ENCODE measurements at regions not wholly inside any gene's neighbourhood (a gene's known extent, or its start where the extent isn't known, plus 50 kb on each side); places are given as distances from the start of the nearest gene placed in this dataset.
"Not testable (repeated sequence)": the region's sequence is repeated elsewhere in the genome, so short reads cannot be mapped to it uniquely, and the experiment has no call there.

DNA sequence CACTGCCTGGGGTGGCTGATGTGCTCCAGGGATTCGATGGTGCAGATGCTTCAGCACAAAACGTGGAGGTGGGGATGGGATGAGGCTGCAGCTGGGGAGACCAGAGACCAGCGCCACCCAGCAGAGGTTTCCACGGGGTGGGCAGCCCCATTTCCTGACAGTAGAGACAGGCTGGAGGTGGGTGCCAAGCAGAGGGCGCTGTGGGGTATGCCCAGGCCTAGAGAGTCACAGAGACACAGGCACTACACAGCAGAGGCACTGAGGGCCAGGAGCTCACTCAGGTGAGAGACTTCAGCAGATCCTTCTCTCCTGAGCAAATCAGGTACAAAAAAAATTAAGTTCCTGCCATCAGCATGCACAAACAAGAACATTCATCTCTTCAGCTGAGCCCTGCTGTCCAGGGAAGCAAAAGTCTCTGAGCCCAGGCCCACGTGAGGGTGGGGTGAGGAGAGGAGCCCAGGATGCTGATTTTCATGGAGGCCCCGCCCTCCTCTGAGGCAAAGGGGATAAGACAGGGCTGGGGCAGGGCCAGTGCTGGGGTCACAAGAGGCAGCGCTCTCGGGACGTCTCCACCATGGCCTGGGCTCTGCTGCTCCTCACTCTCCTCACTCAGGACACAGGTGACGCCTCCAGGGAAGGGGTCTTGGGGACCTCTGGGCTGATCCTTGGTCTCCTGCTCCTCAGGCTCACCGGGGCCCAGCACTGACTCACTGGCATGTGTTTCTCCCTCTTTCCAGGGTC, 53.1 kb downstream of the GGTLC2 start:
- TF ChIP-seq CTCF (IDR thresholded peaks at IDR 0.05) (no peak), POLR2A (IDR thresholded peaks at IDR 0.05) (no peak)
- 72 to 74% methylated on average over 8 to 11 of the region's 12 CpGs for WGBS, 2 donors
- peaks cover 30% of the 10 kb centered on the region for H3K4me1 ChIP-seq
- no peaks in the 10 kb centered on the region for H3K27me3 ChIP-seq
- H3K4me3 ChIP-seq = no peak overlapping the region
- no peaks in the 10 kb centered on the region for H3K9me3 ChIP-seq
- no peak overlapping the region for H3K27ac ChIP-seq
- ATAC-seq (no peak), DNase-seq (no peak)
- H3K36me3 ChIP-seq (replicated peaks in 1 of 2; ENCODE audit: insufficient read depth in 1 of 2, low read depth in 2 of 2) = no peaks in the 10 kb centered on the region
- intact Hi-C loops (cut with DNase I) = no loop called here

- H3K4me1 ChIP-seq = peaks cover 23% of the 10 kb centered on the region
- DNase-seq (no peak), ATAC-seq (no peak)
- no peaks in the 10 kb centered on the region for H3K9me3 ChIP-seq
- H3K36me3 ChIP-seq (replicated peaks in 1 of 2; ENCODE audit: insufficient read depth in 1 of 2, low read depth in 2 of 2) = no peaks in the 10 kb centered on the region
- no peak overlapping the region for H3K27ac ChIP-seq
- H3K27me3 ChIP-seq = no peaks in the 10 kb centered on the region
- no peak overlapping the region for H3K4me3 ChIP-seq
- WGBS, 2 donors = 65 to 81% methylated on average over 7 of the region's 7 CpGs
- intact Hi-C loops (cut with DNase I) = no loop called here
- no peak for TF ChIP-seq POLR2A (IDR thresholded peaks at IDR 0.05)
These were observed 53.9 kb downstream of the GGTLC2 start for GRCh38 chr22:22698263-22698750.

DNA sequence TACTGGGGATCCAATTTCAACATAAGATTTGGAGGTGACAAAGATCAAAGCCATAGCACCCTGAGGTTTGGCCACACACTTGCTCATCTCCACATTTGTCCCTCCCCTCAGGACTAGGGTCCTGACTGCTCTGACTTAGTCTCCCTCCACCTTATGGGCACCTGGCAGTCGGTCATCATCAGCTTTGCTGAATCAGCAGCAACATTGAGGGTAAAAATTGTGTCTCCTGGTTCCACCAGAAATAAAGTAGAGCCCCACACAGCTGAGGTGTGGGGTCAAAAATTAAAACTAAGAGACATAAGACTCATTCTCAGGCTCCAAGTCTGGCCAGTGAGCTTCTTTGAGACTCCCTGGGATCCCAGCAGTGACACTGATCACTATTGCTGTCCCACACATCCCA, 56.2 kb downstream of the GGTLC2 start:
- no peaks in the 10 kb centered on the region for H3K9me3 ChIP-seq
- H3K27ac ChIP-seq = no peak overlapping the region
- H3K4me1 ChIP-seq = no peaks in the 10 kb centered on the region
- DNase-seq (no peak), ATAC-seq (no peak)
- no peaks in the 10 kb centered on the region for H3K36me3 ChIP-seq (replicated peaks in 1 of 2; ENCODE audit: insufficient read depth in 1 of 2, low read depth in 2 of 2)
- H3K27me3 ChIP-seq = no peaks in the 10 kb centered on the region
- WGBS, 2 donors = 74 to 86% methylated on average over 1 of the region's 1 CpG
- intact Hi-C loops (cut with DNase I) = no loop called here
- no peak for TF ChIP-seq CTCF (IDR thresholded peaks at IDR 0.05)
- no peak for TF ChIP-seq POLR2A (IDR thresholded peaks at IDR 0.05)
- no peak overlapping the region for H3K4me3 ChIP-seq

DNA sequence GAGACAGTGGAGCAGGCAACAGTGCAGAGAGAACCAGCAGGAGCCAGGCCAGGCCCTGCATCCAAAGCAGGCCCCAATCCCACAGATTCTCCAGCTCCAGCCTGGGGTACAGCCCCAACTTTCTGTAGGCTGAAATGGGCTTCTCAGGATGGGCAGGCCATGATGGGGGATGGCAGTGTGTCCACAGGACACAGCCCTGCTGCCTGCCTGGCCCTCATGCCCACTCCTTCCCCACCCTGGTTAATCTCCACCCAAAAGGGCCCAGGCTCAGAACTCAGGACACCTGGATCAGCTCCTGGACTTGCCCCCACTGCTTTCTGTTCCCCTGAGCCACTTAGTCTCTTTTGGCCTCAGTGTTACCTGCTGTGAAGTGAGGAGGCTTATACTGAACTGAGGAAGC, 57.1 kb downstream of the GGTLC2 start:
- H3K36me3 ChIP-seq (replicated peaks in 1 of 2; ENCODE audit: insufficient read depth in 1 of 2, low read depth in 2 of 2); H3K27me3 ChIP-seq; H3K4me1 ChIP-seq; H3K27ac ChIP-seq; H3K4me3 ChIP-seq; H3K9me3 ChIP-seq; DNase-seq; intact Hi-C loops (cut with DNase I); ATAC-seq: not testable (repeated sequence)

DNA sequence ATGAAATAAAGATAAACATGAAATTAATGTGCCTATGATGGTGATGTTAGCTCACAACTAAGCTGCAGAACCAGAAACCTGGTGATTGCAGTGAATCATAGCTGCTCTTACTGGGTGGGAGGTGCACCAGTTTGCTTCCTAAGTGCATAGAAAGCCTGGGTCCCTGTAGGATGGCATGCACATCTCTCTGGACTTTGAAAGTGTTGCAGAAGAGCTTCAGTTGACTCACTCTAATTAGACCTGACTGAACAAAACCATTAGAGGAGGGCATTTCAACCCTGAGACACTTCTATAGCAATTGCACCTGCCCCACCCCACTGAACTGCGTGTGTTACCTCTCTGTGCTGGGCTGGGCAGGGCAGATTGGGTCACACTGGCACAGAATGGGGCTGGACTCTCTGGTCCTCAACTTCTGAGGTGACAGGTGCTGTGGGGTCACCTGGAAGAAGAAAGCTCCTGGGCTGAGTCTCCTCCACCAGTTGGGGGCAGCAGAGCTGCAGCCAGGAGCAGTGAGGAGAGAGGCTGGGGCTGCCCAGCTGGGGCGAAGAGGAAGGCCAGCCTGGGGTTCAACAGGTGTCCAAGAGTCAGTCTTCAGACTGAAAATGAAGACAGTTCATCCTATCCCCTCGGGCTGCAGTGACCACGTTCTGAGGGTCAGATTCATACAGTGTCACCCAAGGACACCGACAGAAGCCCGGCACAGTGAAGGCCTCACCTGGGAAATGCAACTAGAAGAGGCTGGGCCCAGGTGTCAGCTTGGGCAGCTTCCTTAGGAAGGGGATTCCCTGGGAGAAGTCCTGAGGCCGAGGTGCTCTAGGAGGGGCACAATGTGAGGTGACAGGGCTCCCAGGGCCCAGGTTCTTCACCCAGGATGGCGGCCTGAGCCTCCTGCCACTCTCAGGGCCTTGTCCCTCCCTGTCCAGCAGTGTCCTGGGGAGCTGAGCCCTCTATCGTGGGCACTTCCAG, 58.1 kb downstream of the GGTLC2 start:
- Histone ChIP-seq H3K27me3 (no peaks in the 10 kb centered on the region), H3K4me3 (no peak overlapping the region), H3K36me3 (replicated peaks in 1 of 2; ENCODE audit: insufficient read depth in 1 of 2, low read depth in 2 of 2) (no peaks in the 10 kb centered on the region), H3K27ac (no peak overlapping the region), H3K9me3 (no peaks in the 10 kb centered on the region), H3K4me1 (no peaks in the 10 kb centered on the region)
- DNase-seq (no peak), ATAC-seq (no peak)
- WGBS, 2 donors = 54 to 59% methylated on average over 3 to 9 of the region's 9 CpGs
- TF ChIP-seq CTCF (IDR thresholded peaks at IDR 0.05) (peak in 5 of 7 experiments; percentile 9 to 26 (median 22)), POLR2A (IDR thresholded peaks at IDR 0.05) (no peak)
- intact Hi-C loops (cut with DNase I) = no loop called here
